SK-N-SH (cell line): ENCODE measurements at regions not wholly inside any gene's neighbourhood (a gene's known extent, or its start where the extent isn't known, plus 50 kb on each side); places are given as distances from the start of the nearest gene placed in this dataset.

Experiments
- EP300 ChIP-seq, 2 experiments: IDR thresholded peaks; 2 replicates each; pipeline versions ENCODE4 v1.4.0 to v1.6.1; 2012; ENCODE audit warnings: borderline replicate concordance in 1 of 2, low read depth in 1 of 2, low read length in 1 of 2
- EZH2phosphoT487 ChIP-seq: fragments of 200-600 bp; sonication (generic); IDR thresholded peaks from 2 replicates; pipeline ENCODE4 v1.6.1; 2017; ENCODE audit warnings: low read depth, mixed run types, mild to moderate bottlenecking, antibody characterized with exemption, moderate library complexity, borderline replicate concordance
- JUND ChIP-seq: IDR thresholded peaks from 2 replicates; pipeline ENCODE4 v1.4.0; 2012
- POLR2AphosphoS5 ChIP-seq: IDR thresholded peaks from 2 replicates; pipeline ENCODE4 v1.6.1; 2012; ENCODE audit warnings: low read depth, low read length
- TF ChIP-seq, protein P1 (sequence below): fragments of 200-600 bp; sonication (generic); IDR thresholded peaks from 2 replicates; pipeline ENCODE4 v1.6.1; 2017; ENCODE audit warnings: antibody characterized with exemption, mild to moderate bottlenecking, moderate library complexity
- TF ChIP-seq, protein P2 (sequence below): IDR thresholded peaks from 2 replicates; pipeline ENCODE4 v1.4.0; 2012; ENCODE audit warnings: low read depth

DNA sequence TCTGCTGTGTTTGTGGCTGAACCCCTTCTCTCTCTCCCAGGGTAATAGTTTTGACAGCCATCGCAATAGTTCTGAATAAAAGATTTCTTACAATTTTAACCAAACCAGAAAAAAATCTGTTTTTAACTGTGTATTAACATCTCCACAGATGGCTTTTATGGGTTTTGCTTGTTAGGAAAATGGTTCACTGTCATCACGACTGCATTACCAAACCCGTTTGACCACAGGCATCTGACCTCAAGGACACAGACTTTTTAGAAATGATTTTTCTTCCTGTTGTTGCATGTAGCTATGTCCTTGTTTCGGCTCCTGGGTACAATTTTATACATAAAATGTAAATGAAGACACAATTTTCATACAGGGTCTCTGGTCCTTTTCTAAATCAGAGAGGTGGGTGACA, 316.1 kb downstream of the IRX1 start:
- TF ChIP-seq, protein P1, sequence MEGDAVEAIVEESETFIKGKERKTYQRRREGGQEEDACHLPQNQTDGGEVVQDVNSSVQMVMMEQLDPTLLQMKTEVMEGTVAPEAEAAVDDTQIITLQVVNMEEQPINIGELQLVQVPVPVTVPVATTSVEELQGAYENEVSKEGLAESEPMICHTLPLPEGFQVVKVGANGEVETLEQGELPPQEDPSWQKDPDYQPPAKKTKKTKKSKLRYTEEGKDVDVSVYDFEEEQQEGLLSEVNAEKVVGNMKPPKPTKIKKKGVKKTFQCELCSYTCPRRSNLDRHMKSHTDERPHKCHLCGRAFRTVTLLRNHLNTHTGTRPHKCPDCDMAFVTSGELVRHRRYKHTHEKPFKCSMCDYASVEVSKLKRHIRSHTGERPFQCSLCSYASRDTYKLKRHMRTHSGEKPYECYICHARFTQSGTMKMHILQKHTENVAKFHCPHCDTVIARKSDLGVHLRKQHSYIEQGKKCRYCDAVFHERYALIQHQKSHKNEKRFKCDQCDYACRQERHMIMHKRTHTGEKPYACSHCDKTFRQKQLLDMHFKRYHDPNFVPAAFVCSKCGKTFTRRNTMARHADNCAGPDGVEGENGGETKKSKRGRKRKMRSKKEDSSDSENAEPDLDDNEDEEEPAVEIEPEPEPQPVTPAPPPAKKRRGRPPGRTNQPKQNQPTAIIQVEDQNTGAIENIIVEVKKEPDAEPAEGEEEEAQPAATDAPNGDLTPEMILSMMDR: no peak
- TF ChIP-seq EP300 (IDR thresholded peaks at IDR 0.05; ENCODE audit: borderline replicate concordance in 1 of 2, low read depth in 1 of 2, low read length in 1 of 2) (no peak), EZH2phosphoT487 (no peak), POLR2AphosphoS5 (no peak), JUND (no peak)
- TF ChIP-seq, protein P2, sequence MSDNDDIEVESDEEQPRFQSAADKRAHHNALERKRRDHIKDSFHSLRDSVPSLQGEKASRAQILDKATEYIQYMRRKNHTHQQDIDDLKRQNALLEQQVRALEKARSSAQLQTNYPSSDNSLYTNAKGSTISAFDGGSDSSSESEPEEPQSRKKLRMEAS: no peak
